ENCODE measurements at regions not wholly inside any gene's neighbourhood (a gene's known extent, or its start where the extent isn't known, plus 50 kb on each side); places are given as distances from the start of the nearest gene placed in this dataset.

- Histone ChIP-seq H3K27me3 (ENCODE audit: insufficient read depth, low read length) (peaks cover 2% of the 10 kb centered on the region), H3K79me2 (ENCODE audit: insufficient read depth, low read length) (no peaks in the 10 kb centered on the region), H3K36me3 (ENCODE audit: insufficient read depth, low read length) (no peaks in the 10 kb centered on the region), H3K4me3 (ENCODE audit: insufficient read depth, low read length) (no peak overlapping the region), H4K20me1 (ENCODE audit: insufficient read depth, low read length) (no peaks in the 10 kb centered on the region), H2AFZ (ENCODE audit: low read length) (no peak overlapping the region), H3K27ac (ENCODE audit: low read depth, low read length) (no peak overlapping the region), H3K9me3 (ENCODE audit: low read depth, low read length) (no peaks in the 10 kb centered on the region), H3K4me2 (ENCODE audit: insufficient read depth, low read length) (no peak overlapping the region), H3K4me1 (ENCODE audit: insufficient read depth, low read length) (no peaks in the 10 kb centered on the region)
- DNase-seq (ENCODE audit: insufficient read length, low spot score, missing footprints): no peak
- no peak for TF ChIP-seq CTCF (IDR thresholded peaks at IDR 0.05; ENCODE audit: extremely low read depth, low read depth, low read length)
These were observed 50.8 kb upstream of the RAP2C start for GRCh38 chrX:132270021-132270420.
